GM21717 (cell line): ENCODE measurements at regions not wholly inside any gene's neighbourhood (a gene's known extent, or its start where the extent isn't known, plus 50 kb on each side); places are given as distances from the start of the nearest gene placed in this dataset.

Experiments
- ATAC-seq: cut with Tn5 transposase; IDR thresholded peaks from one replicate; pipeline ENCODE4 v1.9.1; 2021; ENCODE audit warnings: mild to moderate bottlenecking, moderate library complexity; ENCODE audit not compliant: unreplicated experiment

DNA sequence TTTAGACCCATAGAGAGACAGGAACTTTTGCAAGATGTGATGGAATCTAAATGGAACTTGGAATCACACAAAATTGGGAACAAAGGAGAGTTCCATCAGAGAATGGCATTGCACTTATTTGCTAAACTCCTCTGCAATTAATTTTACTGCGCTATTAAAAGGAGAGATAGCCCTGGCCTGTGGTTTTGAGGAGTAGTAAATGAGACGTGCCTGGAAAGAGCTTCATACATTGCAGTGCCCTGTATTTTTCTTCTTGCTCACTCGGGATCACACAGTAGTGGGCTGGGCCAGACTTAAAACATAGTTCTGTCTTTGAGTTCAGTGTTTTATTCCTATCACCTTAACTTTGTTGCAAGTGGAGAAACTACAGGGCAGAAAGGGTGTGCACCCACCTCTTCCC, 94.4 kb upstream of the SLC27A6 start:
- ATAC-seq: no peak

GRCh38 chr5:128876569-128877382, 88.5 kb upstream of the SLC27A6 start:
- no peak for ATAC-seq

DNA sequence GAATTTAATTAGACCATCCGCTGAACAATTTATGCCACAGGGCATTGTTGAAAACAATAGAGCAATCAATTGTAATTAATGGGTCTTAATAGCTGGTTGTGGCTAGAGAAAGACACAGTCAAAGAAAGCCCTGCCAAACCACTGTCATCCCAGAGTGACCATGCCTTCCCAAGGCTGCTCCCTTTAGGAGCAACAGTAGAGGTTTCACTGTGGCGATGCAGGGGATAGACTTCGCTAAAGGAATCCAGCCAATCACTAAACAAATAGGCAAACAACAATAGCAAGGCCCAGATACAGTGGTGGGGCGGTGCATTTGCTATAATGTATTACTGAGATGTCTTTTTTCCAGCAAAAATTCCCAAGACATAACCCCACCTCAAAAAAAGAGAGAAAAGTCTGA, 87.8 kb upstream of the SLC27A6 start:
- no peak for ATAC-seq

- ATAC-seq: no peak
These were observed 83.7 kb upstream of the SLC27A6 start for GRCh38 chr5:128881502-128882018.

DNA sequence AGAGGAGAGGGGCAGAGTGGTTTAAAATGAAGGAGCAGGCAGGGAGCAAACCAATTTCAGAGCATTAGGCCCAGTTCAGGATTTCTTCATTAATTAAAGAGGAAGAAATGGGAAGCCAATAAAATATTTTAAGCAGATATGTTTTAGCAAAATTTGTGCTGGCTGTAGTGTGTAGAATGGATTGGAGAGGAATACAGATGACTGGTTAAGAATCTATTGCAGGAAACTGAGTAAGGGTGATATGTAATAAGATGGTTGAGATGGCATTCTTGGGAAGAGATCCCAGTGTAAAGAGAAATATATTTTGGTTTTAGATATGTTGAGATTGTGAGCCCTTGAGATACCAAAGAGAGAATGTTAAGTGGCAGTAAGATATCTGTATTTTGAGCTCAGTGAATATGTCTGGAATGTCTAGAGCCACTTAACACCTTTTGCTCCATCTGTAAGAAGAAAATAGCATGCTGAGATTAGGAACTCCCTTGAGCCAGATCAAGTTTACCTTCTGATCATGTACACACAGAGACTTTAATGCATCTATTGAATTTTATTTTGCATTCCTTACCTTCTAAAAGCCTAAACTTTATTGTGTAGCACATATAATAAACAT, 79.5 kb upstream of the SLC27A6 start:
- no peak for ATAC-seq

- no peak for ATAC-seq
These were observed 70.2 kb upstream of the SLC27A6 start for GRCh38 chr5:128895122-128895521.

- ATAC-seq: no peak
These were observed 68.6 kb upstream of the SLC27A6 start for GRCh38 chr5:128896675-128897074.

- no peak for ATAC-seq
These were observed 61.7 kb upstream of the SLC27A6 start for GRCh38 chr5:128903550-128903949.

GRCh38 chr5:128904805-128905567, 60.3 kb upstream of the SLC27A6 start:
- ATAC-seq: no peak

GRCh38 chr5:128905568-128906110, 59.6 kb upstream of the SLC27A6 start:
- ATAC-seq: peak; percentile 94

DNA sequence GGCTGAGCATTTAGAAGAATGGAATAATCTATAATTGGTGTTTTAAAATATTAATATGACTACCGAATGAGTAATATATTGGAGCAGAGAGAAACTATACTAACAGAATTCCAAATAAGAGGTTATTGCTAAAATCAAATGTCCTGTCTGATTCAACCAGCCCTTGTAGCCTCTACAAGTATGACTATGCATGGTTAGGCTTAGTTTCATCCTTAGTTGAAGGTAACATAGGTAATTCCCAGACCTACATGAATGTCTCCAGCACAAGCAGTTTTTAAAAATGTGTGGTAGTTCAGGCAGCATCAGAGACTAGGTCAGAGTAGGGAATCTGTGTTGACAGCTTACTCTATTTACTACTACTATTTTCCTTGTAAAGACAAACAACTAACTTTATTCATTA, 51.7 kb upstream of the SLC27A6 start:
- peak; percentile 96 for ATAC-seq
